Aorta (tissue), 5 donors: ENCODE measurements at regions not wholly inside any gene's neighbourhood (a gene's known extent, or its start where the extent isn't known, plus 50 kb on each side); places are given as distances from the start of the nearest gene placed in this dataset.

Experiments
- ATAC-seq: fragments of 200-7000 bp; cut with Tn5 transposase; one replicate; pipeline ENCODE4 v1.9.1; 2022; ENCODE audit warnings: moderate library complexity; ENCODE audit not compliant: low FRiP score
- DNase-seq, 2 donors: peaks; one replicate each; pipeline ENCODE4 v3.0.0-alpha.2; 2020
- H3K27ac ChIP-seq, 2 donors: one replicate each; pipeline ENCODE4 v1.5.1; 2013; ENCODE audit warnings: low read length in 2 of 2, mild to moderate bottlenecking in 2 of 2, moderate library complexity in 2 of 2, control low read depth in 1 of 2, inconsistent platforms in 1 of 2, low read depth in 1 of 2
- H3K27me3 ChIP-seq, 2 donors: one replicate each; pipeline ENCODE4 v1.6.1; 2013; ENCODE audit warnings: control low read depth in 1 of 2, low read length in 1 of 2, mild to moderate bottlenecking in 1 of 2, moderate library complexity in 1 of 2; ENCODE audit not compliant: insufficient read depth in 2 of 2, control insufficient read depth in 1 of 2
- H3K36me3 ChIP-seq, 2 donors: one replicate each; pipeline ENCODE4 v1.6.1; 2013; ENCODE audit warnings: control low read depth in 1 of 2, low read length in 1 of 2, mild to moderate bottlenecking in 1 of 2; ENCODE audit not compliant: insufficient read depth in 2 of 2, control insufficient read depth in 1 of 2
- H3K4me1 ChIP-seq, 2 donors: one replicate each; pipeline ENCODE4 v1.6.1; 2013; ENCODE audit warnings: low read length in 2 of 2, control low read depth in 1 of 2, mild to moderate bottlenecking in 1 of 2, moderate library complexity in 1 of 2; ENCODE audit not compliant: insufficient read depth in 2 of 2, control insufficient read depth in 1 of 2
- H3K4me3 ChIP-seq, 2 donors: one replicate each; pipeline ENCODE4 v1.5.1; 2013; ENCODE audit warnings: low read length in 2 of 2, control low read depth in 1 of 2, mild to moderate bottlenecking in 1 of 2
- H3K9me3 ChIP-seq: one replicate; pipeline ENCODE4 v1.6.1; 2013; ENCODE audit warnings: mild to moderate bottlenecking, low read length; ENCODE audit not compliant: control insufficient read depth
- WGBS, 2 donors: extraction: QIAGEN DNeasy Blood & Tissue Kit; methylation state at CpG; one replicate each; pipeline ENCODE4 v1.1.7; 2013; 5-methylcytosine and 5-hydroxymethylcytosine counted together
- intact Hi-C, 2 donors: fragments of 100-400 bp; cut with DNase I; formaldehyde crosslinking; loops; one replicate each; pipeline versions ENCODE4 v1.14.2 to v1.15.0; 2022
- donor health status: healthy with polysubstance abuse.
- donor health status: Bipolar disorder and iron deficiency.
- donor health status: DM: no; HTN: no; CAD: no.
- donor health status: DM: no; HTN: no; CAD: no.
- donor health status: DM: yes; HTN: yes; CAD: no.

DNA sequence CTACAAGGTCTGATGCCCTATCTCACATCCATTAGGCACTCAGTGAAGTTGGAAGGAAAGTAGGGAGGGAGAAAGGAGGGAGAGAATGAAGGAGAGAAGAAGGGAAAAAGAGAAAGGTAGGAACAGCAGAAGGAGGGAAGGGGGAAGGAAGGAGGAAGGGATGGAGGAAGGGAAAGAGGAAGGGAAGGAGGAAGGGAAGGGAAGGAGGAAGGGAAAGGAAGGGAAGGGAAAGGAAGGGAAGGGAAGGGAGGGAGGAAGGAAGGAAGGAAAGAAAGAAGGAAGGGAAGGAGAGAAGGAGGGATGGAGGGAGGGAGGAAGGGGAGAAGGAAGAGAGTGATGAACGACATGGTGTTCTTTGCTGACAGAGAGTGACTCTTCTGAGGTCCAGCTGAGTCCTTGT is 468.9 kb upstream of the MYT1L start:
- no peak overlapping the region for H3K27ac ChIP-seq
- intact Hi-C loops: no loop called here
- no peaks in the 10 kb centered on the region for H3K4me1 ChIP-seq
- H3K27me3 ChIP-seq: no peaks in the 10 kb centered on the region
- H3K4me3 ChIP-seq: no peak overlapping the region
- DNase-seq (no peak), ATAC-seq (no peak)
- no peaks in the 10 kb centered on the region for H3K36me3 ChIP-seq
- H3K9me3 ChIP-seq: no peaks in the 10 kb centered on the region
- 42 to 63% methylated on average over 1 of the region's 1 CpG for WGBS, 2 donors

DNA sequence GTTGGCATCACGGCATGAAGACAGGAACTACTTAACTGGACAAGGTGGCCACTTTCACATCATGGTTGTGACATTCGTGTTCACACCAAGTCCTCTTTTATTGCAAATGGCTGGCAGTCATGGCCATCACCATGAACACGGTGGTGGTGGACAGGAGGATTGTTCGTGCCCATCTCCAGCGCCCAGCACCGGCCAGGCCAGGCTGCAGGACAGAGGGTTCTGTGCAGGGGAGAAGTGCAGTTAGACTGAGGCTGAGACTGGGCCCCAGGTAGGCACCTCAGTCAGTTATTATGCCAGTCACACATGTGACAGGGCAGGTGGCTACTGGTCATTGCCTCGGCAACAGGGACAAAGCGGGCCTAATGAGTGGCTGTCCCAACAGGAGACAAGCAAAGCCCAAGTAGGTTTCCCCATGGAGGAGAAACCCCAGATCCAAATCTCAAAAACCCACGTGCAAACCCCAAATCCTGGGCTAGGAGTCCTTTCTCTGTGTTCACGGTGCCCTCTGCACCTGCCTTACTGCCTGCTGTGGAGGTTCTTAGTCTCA is 468.1 kb upstream of the MYT1L start:
- Histone ChIP-seq H3K36me3 (no peaks in the 10 kb centered on the region), H3K4me1 (no peaks in the 10 kb centered on the region), H3K9me3 (no peaks in the 10 kb centered on the region), H3K27ac (no peak overlapping the region), H3K27me3 (no peaks in the 10 kb centered on the region), H3K4me3 (no peak overlapping the region)
- DNase-seq (peak in 1 of 2 donors; percentile 61), ATAC-seq (no peak)
- intact Hi-C loops: no loop called here
- WGBS, 2 donors: 83 to 84% methylated on average over 10 of the region's 10 CpGs

DNA sequence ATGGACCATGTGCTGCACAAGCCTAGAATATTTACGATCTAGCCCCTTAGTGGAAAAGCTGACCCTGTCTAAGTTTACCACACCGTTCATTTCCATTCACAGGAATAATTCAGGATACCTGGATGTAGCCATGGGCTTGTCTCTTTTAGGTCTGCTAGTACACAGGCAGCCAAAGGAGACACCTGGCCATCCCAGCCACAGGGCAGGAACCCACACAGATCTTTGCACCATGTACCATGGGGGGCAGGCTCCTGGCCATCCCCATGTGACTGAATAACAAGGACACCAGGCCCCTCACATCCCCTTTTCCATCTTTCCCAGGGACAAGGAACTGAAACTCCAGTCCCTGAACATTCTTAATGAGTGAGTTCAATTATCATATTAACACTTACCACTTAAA is 467.3 kb upstream of the MYT1L start:
- Histone ChIP-seq H3K4me3 (no peak overlapping the region), H3K36me3 (no peaks in the 10 kb centered on the region), H3K27me3 (no peaks in the 10 kb centered on the region), H3K27ac (no peak overlapping the region), H3K9me3 (no peaks in the 10 kb centered on the region), H3K4me1 (no peaks in the 10 kb centered on the region)
- no peak for DNase-seq
- intact Hi-C loops: no loop called here
- 84% methylated on average over 2 of the region's 2 CpGs for WGBS, 2 donors
- no peak for ATAC-seq

DNA sequence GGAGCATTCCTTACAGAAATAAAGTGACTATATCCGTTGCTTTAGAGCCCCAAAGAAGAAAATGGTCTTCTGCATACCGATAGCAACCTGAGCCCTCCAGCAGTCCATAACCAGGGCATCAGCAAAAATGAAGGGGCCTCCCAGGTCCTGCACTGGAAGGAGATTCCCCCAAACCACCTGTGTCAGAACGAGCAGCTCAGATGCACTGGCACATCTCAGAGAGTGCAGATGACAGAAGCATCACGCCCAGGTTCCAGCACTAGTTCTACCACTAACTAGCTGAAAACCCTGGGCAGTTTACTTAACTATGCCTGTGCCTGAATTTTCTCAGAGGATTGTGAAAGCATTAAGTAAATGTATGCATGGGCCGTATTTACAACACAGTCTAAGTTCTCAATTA is 466.7 kb upstream of the MYT1L start:
- H3K4me1 ChIP-seq: no peaks in the 10 kb centered on the region
- no peak for DNase-seq
- no peaks in the 10 kb centered on the region for H3K9me3 ChIP-seq
- no peak overlapping the region for H3K27ac ChIP-seq
- no peak for ATAC-seq
- H3K36me3 ChIP-seq: no peaks in the 10 kb centered on the region
- WGBS, 2 donors: 78 to 83% methylated on average over 5 of the region's 5 CpGs
- no peaks in the 10 kb centered on the region for H3K27me3 ChIP-seq
- H3K4me3 ChIP-seq: no peak overlapping the region
- intact Hi-C loops: no loop called here

DNA sequence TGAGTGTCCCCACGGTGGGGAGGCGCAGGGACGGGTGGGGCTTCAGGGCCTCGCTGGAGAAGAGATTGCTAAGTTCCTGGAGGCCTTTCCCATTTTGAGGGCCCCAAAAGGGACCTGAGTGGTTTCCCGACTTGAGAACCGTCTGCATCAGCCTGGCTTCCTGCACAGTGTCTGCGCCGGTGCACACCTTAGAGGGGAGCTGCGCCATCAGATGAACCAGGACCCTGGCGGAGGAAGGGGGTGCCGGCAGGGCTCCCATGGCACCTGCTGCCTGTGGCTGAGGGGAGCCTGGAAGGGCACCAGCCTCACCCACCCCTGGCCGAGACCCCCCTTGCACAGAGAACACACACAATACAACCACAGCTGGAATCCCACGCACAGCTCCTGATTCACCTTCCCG is 465.1 kb upstream of the MYT1L start:
- no peaks in the 10 kb centered on the region for H3K4me1 ChIP-seq
- H3K36me3 ChIP-seq: no peaks in the 10 kb centered on the region
- intact Hi-C loops: no loop called here
- no peaks in the 10 kb centered on the region for H3K27me3 ChIP-seq
- H3K9me3 ChIP-seq: no peaks in the 10 kb centered on the region
- H3K4me3 ChIP-seq: no peak overlapping the region
- peak in 1 of 2 donors; percentile 59 for DNase-seq
- 90% methylated on average over 14 of the region's 14 CpGs for WGBS, 2 donors
- no peak overlapping the region for H3K27ac ChIP-seq
- ATAC-seq: no peak

DNA sequence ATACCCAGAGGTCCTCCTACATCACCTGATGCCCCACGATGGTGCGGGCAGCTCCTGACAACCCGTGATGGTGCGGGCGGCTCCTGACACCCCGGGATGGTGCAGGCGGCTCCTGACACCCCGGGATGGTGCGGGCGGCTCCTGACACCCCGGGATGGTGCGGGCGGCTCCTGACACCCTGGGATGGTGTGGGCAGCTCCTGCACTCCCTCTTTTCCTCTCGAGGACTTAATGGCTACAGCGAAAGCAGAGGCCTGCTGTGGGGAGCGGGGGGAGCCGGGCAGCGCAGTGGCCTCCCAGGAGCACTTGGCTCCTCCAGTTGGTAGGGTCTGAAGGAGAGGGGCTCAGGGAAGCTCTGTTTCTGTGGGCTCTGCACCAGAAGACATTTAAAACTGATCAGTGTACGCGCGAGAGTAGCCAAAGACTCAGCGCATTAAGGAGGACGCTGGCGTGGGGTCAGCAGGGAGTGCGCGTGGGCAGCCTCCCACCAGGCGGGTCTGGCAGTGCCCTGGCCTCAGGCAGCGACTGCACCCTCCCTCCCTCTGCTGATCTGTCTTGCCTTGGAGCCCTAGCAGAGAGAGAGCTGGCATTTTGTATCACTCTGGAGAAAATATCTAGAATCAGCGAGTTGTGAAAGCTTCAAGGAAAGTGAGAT is 464.5 kb upstream of the MYT1L start:
- Histone ChIP-seq H3K4me3 (no peak overlapping the region), H3K4me1 (no peaks in the 10 kb centered on the region), H3K36me3 (no peaks in the 10 kb centered on the region), H3K27ac (no peak overlapping the region), H3K27me3 (no peaks in the 10 kb centered on the region), H3K9me3 (no peaks in the 10 kb centered on the region)
- intact Hi-C loops: no loop called here
- no peak for ATAC-seq
- DNase-seq: no peak
- WGBS, 2 donors: 93 to 94% methylated on average over 26 to 29 of the region's 29 CpGs

DNA sequence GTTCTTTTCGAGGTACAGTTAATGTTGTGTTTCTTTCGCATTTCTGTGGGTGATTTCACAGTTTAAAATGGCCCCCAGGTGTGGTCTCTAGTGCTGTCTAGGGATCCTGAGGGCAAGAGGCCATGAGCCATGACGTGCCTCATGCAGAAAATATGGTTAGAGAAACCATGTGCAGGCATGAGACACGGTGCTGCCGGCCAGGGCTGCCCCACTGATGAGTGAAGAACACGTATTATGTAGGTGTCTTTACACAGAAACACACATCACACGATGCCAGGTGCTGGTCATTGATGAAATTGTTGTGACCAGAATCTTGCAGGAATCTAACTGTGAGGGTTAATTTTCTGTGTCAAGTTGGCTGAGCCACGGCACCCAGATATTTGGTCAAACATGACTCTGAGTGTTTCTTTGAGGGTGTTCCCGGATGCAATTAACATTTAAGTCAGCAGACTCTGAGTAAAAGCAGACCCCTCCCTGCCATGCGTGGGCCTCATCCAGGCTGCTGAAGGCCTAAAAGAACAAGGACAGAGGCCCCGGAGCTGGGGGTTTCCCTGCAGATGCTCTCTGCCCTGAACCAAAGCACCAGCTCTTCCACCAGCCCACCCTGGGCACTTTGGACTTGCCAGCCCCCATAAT is 463.0 kb upstream of the MYT1L start:
- WGBS, 2 donors: 71 to 73% methylated on average over 10 to 11 of the region's 11 CpGs
- Histone ChIP-seq H3K27ac (no peak overlapping the region), H3K9me3 (no peaks in the 10 kb centered on the region), H3K36me3 (no peaks in the 10 kb centered on the region), H3K27me3 (no peaks in the 10 kb centered on the region), H3K4me3 (no peak overlapping the region), H3K4me1 (no peaks in the 10 kb centered on the region)
- no peak for DNase-seq
- ATAC-seq: no peak
- intact Hi-C loops: no loop called here

DNA sequence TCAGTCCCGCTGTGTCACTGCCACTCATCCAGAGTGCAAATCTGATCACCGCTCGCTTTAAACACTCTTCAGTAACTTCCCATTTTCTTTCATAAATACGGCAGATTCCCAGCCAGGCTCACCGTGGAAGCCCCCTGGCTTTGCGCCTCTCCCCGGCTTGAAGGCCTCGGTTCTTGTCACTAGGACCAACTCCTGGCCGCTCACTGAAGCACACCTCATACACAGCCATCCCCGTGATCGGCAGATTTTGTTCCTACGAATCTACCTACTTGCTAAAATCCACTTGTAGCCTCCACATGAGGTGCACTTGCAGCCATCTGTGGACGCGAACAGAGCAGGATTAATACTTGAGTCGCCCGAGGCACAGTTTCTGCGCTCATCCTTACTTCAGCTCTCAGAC is 462.4 kb upstream of the MYT1L start:
- Histone ChIP-seq H3K4me1 (no peaks in the 10 kb centered on the region), H3K4me3 (no peak overlapping the region), H3K36me3 (no peaks in the 10 kb centered on the region), H3K27me3 (no peaks in the 10 kb centered on the region), H3K27ac (no peak overlapping the region), H3K9me3 (no peaks in the 10 kb centered on the region)
- ATAC-seq (no peak), DNase-seq (no peak)
- intact Hi-C loops: no loop called here
- WGBS, 2 donors: 91 to 92% methylated on average over 17 of the region's 17 CpGs

DNA sequence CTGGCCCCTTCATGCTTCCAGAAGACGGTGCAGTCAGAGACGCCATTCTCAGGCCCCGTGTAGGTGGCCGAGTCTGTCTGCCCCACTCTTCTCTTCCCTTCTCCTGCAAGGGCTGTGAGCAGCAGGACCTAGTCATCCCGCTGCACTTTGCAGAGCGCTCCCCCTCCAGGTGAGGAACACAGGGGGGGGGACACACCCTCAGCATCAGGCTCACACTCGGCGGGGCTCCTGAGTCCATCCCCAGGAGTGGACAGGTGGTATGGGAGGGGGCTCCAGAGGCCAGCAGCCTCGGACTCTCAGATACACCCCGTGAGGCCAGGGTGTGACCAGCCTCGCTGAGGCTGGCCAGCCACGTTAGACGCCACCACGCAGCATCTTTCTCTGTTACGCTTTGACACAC is 460.5 kb upstream of the MYT1L start:
- Histone ChIP-seq H3K27ac (no peak overlapping the region), H3K27me3 (no peaks in the 10 kb centered on the region), H3K4me1 (no peaks in the 10 kb centered on the region), H3K36me3 (no peaks in the 10 kb centered on the region), H3K4me3 (no peak overlapping the region), H3K9me3 (no peaks in the 10 kb centered on the region)
- intact Hi-C loops: no loop called here
- DNase-seq: no peak
- WGBS, 2 donors: 87% methylated on average over 15 of the region's 15 CpGs
- no peak for ATAC-seq
